Posterior vena cava (tissue), 2 donors: ENCODE measurements at regions not wholly inside any gene's neighbourhood (a gene's known extent, or its start where the extent isn't known, plus 50 kb on each side); places are given as distances from the start of the nearest gene placed in this dataset.
"Not testable (repeated sequence)": the region's sequence is repeated elsewhere in the genome, so short reads cannot be mapped to it uniquely, and the experiment has no call there.

ENCODE experiments used
- DNase-seq: peaks from one replicate; pipeline ENCODE4 v3.0.0-alpha.2; 2020; ENCODE audit warnings: low spot score
- intact Hi-C, 2 donors: fragments of 100-400 bp; cut with DNase I; formaldehyde crosslinking; loops; one replicate each; pipeline versions ENCODE4 v1.14.1 to v1.14.2; 2022 to 2023
- donor health status: DM: yes; HTN: yes; CAD: no.
- donor health status: DM: yes; HTN: yes; CAD: no.

- DNase-seq, intact Hi-C loops: not testable (repeated sequence)
Observed at GRCh38 chr2:131663501-131663900, 135.8 kb downstream of the CCDC74A start.

- intact Hi-C loops, DNase-seq: not testable (repeated sequence)
Observed at GRCh38 chr2:131665716-131666115, 138.0 kb downstream of the CCDC74A start.

GRCh38 chr2:131668794-131669540 is 141.3 kb downstream of the CCDC74A start:
- DNase-seq, intact Hi-C loops: not testable (repeated sequence)

- DNase-seq, intact Hi-C loops: not testable (repeated sequence)
Observed at GRCh38 chr2:131671841-131672470, 144.3 kb downstream of the CCDC74A start.

GRCh38 chr2:131672471-131673399 is 145.0 kb downstream of the CCDC74A start:
- intact Hi-C loops, DNase-seq: not testable (repeated sequence)

- peak; percentile 94 for DNase-seq
- intact Hi-C loops = no loop called here
Observed at GRCh38 chr2:131673400-131674173, 145.9 kb downstream of the CCDC74A start.

- intact Hi-C loops = no loop called here
- DNase-seq = no peak
Observed at GRCh38 chr2:131674174-131674507, 146.5 kb downstream of the CCDC74A start.

GRCh38 chr2:131681611-131682121 is 154.0 kb downstream of the CCDC74A start:
- intact Hi-C loops, DNase-seq: not testable (repeated sequence)

GRCh38 chr2:131682122-131682944 is 154.6 kb downstream of the CCDC74A start:
- DNase-seq = peak; percentile 94
- intact Hi-C loops = no loop called here

GRCh38 chr2:131682945-131683330 is 155.2 kb downstream of the CCDC74A start:
- intact Hi-C loops, DNase-seq: not testable (repeated sequence)

GRCh38 chr2:131684631-131685316 is 157.1 kb downstream of the CCDC74A start:
- not testable (repeated sequence) for DNase-seq

GRCh38 chr2:131686164-131686893 is 158.6 kb downstream of the CCDC74A start:
- intact Hi-C loops, DNase-seq: not testable (repeated sequence)

More at GRCh38 chr2:131684631-131685316, 157.1 kb downstream of the CCDC74A start:
- intact Hi-C loops = not testable (repeated sequence)

- DNase-seq, intact Hi-C loops: not testable (repeated sequence)
Observed at GRCh38 chr2:131686894-131687238, 159.2 kb downstream of the CCDC74A start.

- intact Hi-C loops, DNase-seq: not testable (repeated sequence)
Observed at GRCh38 chr2:131689066-131689465, 161.4 kb downstream of the CCDC74A start.

GRCh38 chr2:131711268-131711667 is 183.6 kb downstream of the CCDC74A start:
- DNase-seq, intact Hi-C loops: not testable (repeated sequence)

- intact Hi-C loops, DNase-seq: not testable (repeated sequence)
Observed at GRCh38 chr2:131717907-131718306, 190.2 kb downstream of the CCDC74A start.

- DNase-seq, intact Hi-C loops: not testable (repeated sequence)
Observed at GRCh38 chr2:131721163-131721562, 193.5 kb downstream of the CCDC74A start.
